Keratinocyte (primary cell): ENCODE measurements at regions not wholly inside any gene's neighbourhood (a gene's known extent, or its start where the extent isn't known, plus 50 kb on each side); places are given as distances from the start of the nearest gene placed in this dataset.

Source experiments
- EZH2 ChIP-seq: IDR thresholded peaks from one replicate; pipeline ENCODE4 v1.6.1; 2012; ENCODE audit warnings: inconsistent platforms, mild to moderate bottlenecking, low read length, moderate library complexity
- TF ChIP-seq, protein P1 (sequence below), 3 experiments: IDR thresholded peaks in 1 of 3; conservative IDR thresholded peaks in 1 of 3; optimal IDR thresholded peaks in 1 of 3; 2 replicates in 2 of 3; 3 replicates in 1 of 3; pipeline versions ENCODE3 to v1.5.1; 2011; ENCODE audit warnings: low read length in 3 of 3, mild to moderate bottlenecking in 3 of 3, moderate library complexity in 2 of 3, control low read depth in 1 of 3, inconsistent platforms in 1 of 3; ENCODE audit not compliant: insufficient read depth in 2 of 3; ENCODE audit errors: extremely low read depth in 1 of 3

GRCh38 chr4:84237008-84237407 is 262.1 kb downstream of the NKX6-1 start:
- TF ChIP-seq EZH2, result no peak
- TF ChIP-seq, protein P1, sequence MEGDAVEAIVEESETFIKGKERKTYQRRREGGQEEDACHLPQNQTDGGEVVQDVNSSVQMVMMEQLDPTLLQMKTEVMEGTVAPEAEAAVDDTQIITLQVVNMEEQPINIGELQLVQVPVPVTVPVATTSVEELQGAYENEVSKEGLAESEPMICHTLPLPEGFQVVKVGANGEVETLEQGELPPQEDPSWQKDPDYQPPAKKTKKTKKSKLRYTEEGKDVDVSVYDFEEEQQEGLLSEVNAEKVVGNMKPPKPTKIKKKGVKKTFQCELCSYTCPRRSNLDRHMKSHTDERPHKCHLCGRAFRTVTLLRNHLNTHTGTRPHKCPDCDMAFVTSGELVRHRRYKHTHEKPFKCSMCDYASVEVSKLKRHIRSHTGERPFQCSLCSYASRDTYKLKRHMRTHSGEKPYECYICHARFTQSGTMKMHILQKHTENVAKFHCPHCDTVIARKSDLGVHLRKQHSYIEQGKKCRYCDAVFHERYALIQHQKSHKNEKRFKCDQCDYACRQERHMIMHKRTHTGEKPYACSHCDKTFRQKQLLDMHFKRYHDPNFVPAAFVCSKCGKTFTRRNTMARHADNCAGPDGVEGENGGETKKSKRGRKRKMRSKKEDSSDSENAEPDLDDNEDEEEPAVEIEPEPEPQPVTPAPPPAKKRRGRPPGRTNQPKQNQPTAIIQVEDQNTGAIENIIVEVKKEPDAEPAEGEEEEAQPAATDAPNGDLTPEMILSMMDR (optimal IDR thresholded peaks at IDR 0.05 in 1 of 3, IDR thresholded peaks at IDR 0.05 in 1 of 3, conservative IDR thresholded peaks at IDR 0.05 in 1 of 3; ENCODE audit: extremely low read depth in 1 of 3, insufficient read depth in 2 of 3, low read length in 3 of 3), result no peak
